ENCODE measurements at regions not wholly inside any gene's neighbourhood (a gene's known extent, or its start where the extent isn't known, plus 50 kb on each side); places are given as distances from the start of the nearest gene placed in this dataset.

- H3K36me3 ChIP-seq (replicated peaks in 1 of 2; ENCODE audit: control insufficient read depth in 1 of 2, insufficient read depth in 2 of 2, low read length in 1 of 2), result no peaks in the 10 kb centered on the region
- ChIA-PET CTCF (interaction anchor here (1.8 kb wide), 1 partner anchor 26 kb away, joined by 5 read pairs; no protein-coding TSS in a partner anchor), POLR2A (no interaction called here)
- no peaks in the 10 kb centered on the region for H3K9me3 ChIP-seq
- no peak overlapping the region for H3K4me2 ChIP-seq
- TF ChIP-seq RXRA (IDR thresholded peaks at IDR 0.05; ENCODE audit: borderline replicate concordance, low read depth) (no peak), FOXM1 (IDR thresholded peaks at IDR 0.05; ENCODE audit: low read depth) (no peak), PBX3 (IDR thresholded peaks at IDR 0.05) (no peak), EP300 (IDR thresholded peaks at IDR 0.05; ENCODE audit: borderline replicate concordance in 1 of 2, low read depth in 1 of 2, low read length in 1 of 2) (no peak), FOSL2 (IDR thresholded peaks at IDR 0.05; ENCODE audit: borderline replicate concordance, low read depth) (no peak), SIN3A (IDR thresholded peaks at IDR 0.05; ENCODE audit: borderline replicate concordance, low read depth, low read length) (no peak), USF2 (IDR thresholded peaks at IDR 0.05; ENCODE audit: borderline replicate concordance, low read depth, low read length) (no peak), RFX5 (IDR thresholded peaks at IDR 0.05; ENCODE audit: low read length) (no peak)
- H4K20me1 ChIP-seq (ENCODE audit: insufficient read depth), result no peaks in the 10 kb centered on the region
- H3K4me3 ChIP-seq (ENCODE audit: low read depth in 2 of 2, low read length in 1 of 2), result no peak overlapping the region
- no peak for DNase-seq
- H3K9me2 ChIP-seq, result no peaks in the 10 kb centered on the region
- H3F3A ChIP-seq (replicated peaks; ENCODE audit: insufficient read depth), result no peaks in the 10 kb centered on the region
- H3K9ac ChIP-seq, result no peak overlapping the region
- H2AFZ ChIP-seq (ENCODE audit: low read depth), result no peak overlapping the region
- H3K79me2 ChIP-seq (ENCODE audit: insufficient read depth), result no peaks in the 10 kb centered on the region
- no peaks in the 10 kb centered on the region for H3K27me3 ChIP-seq (ENCODE audit: insufficient read depth)
- 51% methylated on average over 4 of the region's 4 CpGs for WGBS (ENCODE audit: low lambda C conversion rate)
- no peak overlapping the region for H3K27ac ChIP-seq (ENCODE audit: low read depth in 2 of 2, low read length in 1 of 2)
- H3K4me1 ChIP-seq (ENCODE audit: control insufficient read depth in 1 of 2, insufficient read depth in 2 of 2, low read depth in 1 of 2, low read length in 1 of 2), result no peaks in the 10 kb centered on the region
Observed at GRCh38 chr3:494190-494589, 297.6 kb downstream of the CHL1 start.

GRCh38 chr3:498487-498886 lies 301.9 kb downstream of the CHL1 start:
- no peak for DNase-seq
- no peak overlapping the region for H2AFZ ChIP-seq (ENCODE audit: low read depth)
- H3K27ac ChIP-seq (ENCODE audit: low read depth in 2 of 2, low read length in 1 of 2), result no peak overlapping the region
- H3F3A ChIP-seq (replicated peaks; ENCODE audit: insufficient read depth), result no peaks in the 10 kb centered on the region
- no peaks in the 10 kb centered on the region for H3K9me3 ChIP-seq
- H3K4me2 ChIP-seq, result no peak overlapping the region
- no peak overlapping the region for H3K4me3 ChIP-seq (ENCODE audit: low read depth in 2 of 2, low read length in 1 of 2)
- no peaks in the 10 kb centered on the region for H3K36me3 ChIP-seq (replicated peaks in 1 of 2; ENCODE audit: control insufficient read depth in 1 of 2, insufficient read depth in 2 of 2, low read length in 1 of 2)
- H3K9me2 ChIP-seq, result no peaks in the 10 kb centered on the region
- CTCF ChIA-PET, result no interaction called here
- no peaks in the 10 kb centered on the region for H4K20me1 ChIP-seq (ENCODE audit: insufficient read depth)
- POLR2A ChIA-PET, result no interaction called here
- no peaks in the 10 kb centered on the region for H3K27me3 ChIP-seq (ENCODE audit: insufficient read depth)
- H3K79me2 ChIP-seq (ENCODE audit: insufficient read depth), result no peaks in the 10 kb centered on the region
- H3K4me1 ChIP-seq (ENCODE audit: control insufficient read depth in 1 of 2, insufficient read depth in 2 of 2, low read depth in 1 of 2, low read length in 1 of 2), result no peaks in the 10 kb centered on the region
- no peak overlapping the region for H3K9ac ChIP-seq
- TF ChIP-seq PBX3 (IDR thresholded peaks at IDR 0.05) (no peak), GABPA (IDR thresholded peaks at IDR 0.05; ENCODE audit: low read depth) (no peak), FOSL2 (IDR thresholded peaks at IDR 0.05; ENCODE audit: borderline replicate concordance, low read depth) (no peak), GATA2 (CRISPR knock-in tag; IDR thresholded peaks at IDR 0.05) (no peak), EZH2phosphoT487 (IDR thresholded peaks at IDR 0.05; ENCODE audit: borderline replicate concordance, low read depth) (no peak), RAD21 (IDR thresholded peaks at IDR 0.05; ENCODE audit: low read length) (no peak), REST (IDR thresholded peaks at IDR 0.05; ENCODE audit: low read depth, low read length) (no peak), FOXM1 (IDR thresholded peaks at IDR 0.05; ENCODE audit: low read depth) (no peak), MXI1 (IDR thresholded peaks at IDR 0.05; ENCODE audit: low read depth, low read length) (no peak), ZBTB33 (IDR thresholded peaks at IDR 0.05; ENCODE audit: borderline replicate concordance, low read depth) (no peak), SMC3 (IDR thresholded peaks at IDR 0.05; ENCODE audit: low read depth, low read length) (no peak), TAF1 (IDR thresholded peaks at IDR 0.05; ENCODE audit: borderline replicate concordance, low read depth, low read length) (no peak), RFX5 (IDR thresholded peaks at IDR 0.05; ENCODE audit: low read length) (no peak), ELF1 (IDR thresholded peaks at IDR 0.05) (no peak)
